Liver (tissue), 3 donors: ENCODE measurements at regions not wholly inside any gene's neighbourhood (a gene's known extent, or its start where the extent isn't known, plus 50 kb on each side); places are given as distances from the start of the nearest gene placed in this dataset.

Source experiments
- NR2F2 ChIP-seq: IDR thresholded peaks from 2 replicates; pipeline ENCODE4 v1.6.1; 2016; ENCODE audit warnings: antibody characterized with exemption
- RAD21 ChIP-seq, 2 donors: IDR thresholded peaks; 2 replicates each; pipeline ENCODE4 v1.6.1; 2016; ENCODE audit warnings: antibody characterized with exemption in 2 of 2, mild to moderate bottlenecking in 2 of 2
- TAF1 ChIP-seq: conservative IDR thresholded peaks from 2 replicates; pipeline ENCODE4 v1.6.1; 2016; ENCODE audit warnings: antibody characterized with exemption, mild to moderate bottlenecking
- TF ChIP-seq, protein P1 (sequence below): IDR thresholded peaks from 2 replicates; pipeline ENCODE4 v1.6.1; 2016; ENCODE audit warnings: antibody characterized with exemption
- TF ChIP-seq, protein P2 (sequence below): fragments of 150-350 bp; IDR thresholded peaks from 2 replicates; pipeline ENCODE4 v1.5.1; 2017; ENCODE audit warnings: improper control_type of control experiment, low read depth, low read length; ENCODE audit not compliant: missing input control
- TF ChIP-seq, protein P3 (sequence below): IDR thresholded peaks from 2 replicates; pipeline ENCODE4 v1.6.1; 2016; ENCODE audit warnings: antibody characterized with exemption
- TF ChIP-seq, protein P4 (sequence below): IDR thresholded peaks from 2 replicates; pipeline ENCODE4 v1.6.1; 2016; ENCODE audit warnings: antibody characterized with exemption, mild to moderate bottlenecking
- donor health status: healthy.
- donor health status: healthy.

DNA sequence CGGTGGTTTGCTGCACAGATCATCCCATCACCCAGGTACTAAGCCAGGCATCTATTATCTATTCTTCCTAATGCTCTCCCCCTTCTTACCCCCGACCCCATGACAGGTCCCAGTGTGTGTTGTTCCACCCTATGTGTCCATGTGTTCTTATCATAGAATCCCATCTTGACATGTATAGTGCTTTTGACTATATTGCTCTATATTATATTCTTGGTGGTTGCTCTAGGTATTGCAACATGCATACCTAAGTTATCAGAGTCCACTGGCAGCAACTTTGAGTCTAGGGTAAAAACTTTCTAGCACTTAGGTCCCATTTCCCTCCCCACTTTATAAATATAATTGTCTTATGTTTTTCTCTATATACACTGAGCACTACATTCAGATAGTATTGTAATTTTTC is 170.3 kb downstream of the TBX22 start:
- TF ChIP-seq, protein P1, sequence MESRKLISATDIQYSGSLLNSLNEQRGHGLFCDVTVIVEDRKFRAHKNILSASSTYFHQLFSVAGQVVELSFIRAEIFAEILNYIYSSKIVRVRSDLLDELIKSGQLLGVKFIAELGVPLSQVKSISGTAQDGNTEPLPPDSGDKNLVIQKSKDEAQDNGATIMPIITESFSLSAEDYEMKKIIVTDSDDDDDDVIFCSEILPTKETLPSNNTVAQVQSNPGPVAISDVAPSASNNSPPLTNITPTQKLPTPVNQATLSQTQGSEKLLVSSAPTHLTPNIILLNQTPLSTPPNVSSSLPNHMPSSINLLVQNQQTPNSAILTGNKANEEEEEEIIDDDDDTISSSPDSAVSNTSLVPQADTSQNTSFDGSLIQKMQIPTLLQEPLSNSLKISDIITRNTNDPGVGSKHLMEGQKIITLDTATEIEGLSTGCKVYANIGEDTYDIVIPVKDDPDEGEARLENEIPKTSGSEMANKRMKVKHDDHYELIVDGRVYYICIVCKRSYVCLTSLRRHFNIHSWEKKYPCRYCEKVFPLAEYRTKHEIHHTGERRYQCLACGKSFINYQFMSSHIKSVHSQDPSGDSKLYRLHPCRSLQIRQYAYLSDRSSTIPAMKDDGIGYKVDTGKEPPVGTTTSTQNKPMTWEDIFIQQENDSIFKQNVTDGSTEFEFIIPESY, result no peak
- TF ChIP-seq, protein P2, sequence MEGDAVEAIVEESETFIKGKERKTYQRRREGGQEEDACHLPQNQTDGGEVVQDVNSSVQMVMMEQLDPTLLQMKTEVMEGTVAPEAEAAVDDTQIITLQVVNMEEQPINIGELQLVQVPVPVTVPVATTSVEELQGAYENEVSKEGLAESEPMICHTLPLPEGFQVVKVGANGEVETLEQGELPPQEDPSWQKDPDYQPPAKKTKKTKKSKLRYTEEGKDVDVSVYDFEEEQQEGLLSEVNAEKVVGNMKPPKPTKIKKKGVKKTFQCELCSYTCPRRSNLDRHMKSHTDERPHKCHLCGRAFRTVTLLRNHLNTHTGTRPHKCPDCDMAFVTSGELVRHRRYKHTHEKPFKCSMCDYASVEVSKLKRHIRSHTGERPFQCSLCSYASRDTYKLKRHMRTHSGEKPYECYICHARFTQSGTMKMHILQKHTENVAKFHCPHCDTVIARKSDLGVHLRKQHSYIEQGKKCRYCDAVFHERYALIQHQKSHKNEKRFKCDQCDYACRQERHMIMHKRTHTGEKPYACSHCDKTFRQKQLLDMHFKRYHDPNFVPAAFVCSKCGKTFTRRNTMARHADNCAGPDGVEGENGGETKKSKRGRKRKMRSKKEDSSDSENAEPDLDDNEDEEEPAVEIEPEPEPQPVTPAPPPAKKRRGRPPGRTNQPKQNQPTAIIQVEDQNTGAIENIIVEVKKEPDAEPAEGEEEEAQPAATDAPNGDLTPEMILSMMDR, result no peak
- TF ChIP-seq, protein P3, sequence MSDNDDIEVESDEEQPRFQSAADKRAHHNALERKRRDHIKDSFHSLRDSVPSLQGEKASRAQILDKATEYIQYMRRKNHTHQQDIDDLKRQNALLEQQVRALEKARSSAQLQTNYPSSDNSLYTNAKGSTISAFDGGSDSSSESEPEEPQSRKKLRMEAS, result no peak
- TF ChIP-seq RAD21 (IDR thresholded peaks at IDR 0.05) (no peak), TAF1 (no peak), NR2F2 (no peak)
- TF ChIP-seq, protein P4, sequence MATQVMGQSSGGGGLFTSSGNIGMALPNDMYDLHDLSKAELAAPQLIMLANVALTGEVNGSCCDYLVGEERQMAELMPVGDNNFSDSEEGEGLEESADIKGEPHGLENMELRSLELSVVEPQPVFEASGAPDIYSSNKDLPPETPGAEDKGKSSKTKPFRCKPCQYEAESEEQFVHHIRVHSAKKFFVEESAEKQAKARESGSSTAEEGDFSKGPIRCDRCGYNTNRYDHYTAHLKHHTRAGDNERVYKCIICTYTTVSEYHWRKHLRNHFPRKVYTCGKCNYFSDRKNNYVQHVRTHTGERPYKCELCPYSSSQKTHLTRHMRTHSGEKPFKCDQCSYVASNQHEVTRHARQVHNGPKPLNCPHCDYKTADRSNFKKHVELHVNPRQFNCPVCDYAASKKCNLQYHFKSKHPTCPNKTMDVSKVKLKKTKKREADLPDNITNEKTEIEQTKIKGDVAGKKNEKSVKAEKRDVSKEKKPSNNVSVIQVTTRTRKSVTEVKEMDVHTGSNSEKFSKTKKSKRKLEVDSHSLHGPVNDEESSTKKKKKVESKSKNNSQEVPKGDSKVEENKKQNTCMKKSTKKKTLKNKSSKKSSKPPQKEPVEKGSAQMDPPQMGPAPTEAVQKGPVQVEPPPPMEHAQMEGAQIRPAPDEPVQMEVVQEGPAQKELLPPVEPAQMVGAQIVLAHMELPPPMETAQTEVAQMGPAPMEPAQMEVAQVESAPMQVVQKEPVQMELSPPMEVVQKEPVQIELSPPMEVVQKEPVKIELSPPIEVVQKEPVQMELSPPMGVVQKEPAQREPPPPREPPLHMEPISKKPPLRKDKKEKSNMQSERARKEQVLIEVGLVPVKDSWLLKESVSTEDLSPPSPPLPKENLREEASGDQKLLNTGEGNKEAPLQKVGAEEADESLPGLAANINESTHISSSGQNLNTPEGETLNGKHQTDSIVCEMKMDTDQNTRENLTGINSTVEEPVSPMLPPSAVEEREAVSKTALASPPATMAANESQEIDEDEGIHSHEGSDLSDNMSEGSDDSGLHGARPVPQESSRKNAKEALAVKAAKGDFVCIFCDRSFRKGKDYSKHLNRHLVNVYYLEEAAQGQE, result no peak
